ENCODE measurements at regions not wholly inside any gene's neighbourhood (a gene's known extent, or its start where the extent isn't known, plus 50 kb on each side); places are given as distances from the start of the nearest gene placed in this dataset.

DNA sequence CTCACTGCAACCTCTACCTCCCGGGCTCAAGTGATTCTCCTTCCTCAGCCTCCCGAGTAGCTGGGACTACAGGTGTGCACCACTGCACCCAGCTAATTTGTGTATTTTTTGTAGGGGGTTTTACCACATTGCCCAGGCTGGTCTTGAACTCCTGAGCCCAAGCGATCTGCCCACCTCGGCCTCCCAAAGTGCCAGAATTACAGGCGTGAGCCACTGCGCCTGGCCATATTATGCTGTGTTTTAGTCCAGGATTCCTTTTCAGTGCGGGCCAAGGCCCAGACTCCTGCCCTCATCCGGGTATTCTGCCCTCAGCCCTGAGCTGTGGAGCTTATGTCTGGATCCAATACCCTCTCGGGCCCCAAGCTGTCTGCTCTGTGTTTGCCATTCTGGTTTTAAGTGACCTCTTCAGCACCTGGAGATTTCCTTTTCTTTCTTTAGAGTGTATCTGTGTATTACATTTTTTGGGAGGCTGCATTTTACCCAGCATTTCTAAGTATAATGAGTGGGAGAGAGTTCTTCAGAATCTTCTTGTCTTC lies 114.9 kb downstream of the BUB3 start:
- in situ Hi-C loops (cut with HindIII; ENCODE audit: extremely low pct_ligation_motif_present, low pct_unique_long_range_greater_than_20kb) (no loop called here), intact Hi-C loops (cut with micrococcal nuclease; ENCODE audit: unreplicated experiment) (loop anchor here (5.0 kb wide), 1 partner anchor 132 kb away; the partner anchor contains the start of gene HMX3)
- Histone ChIP-seq H3K4me3 (replicated peaks in 1 of 3; ENCODE audit: insufficient read depth in 1 of 3, low read depth in 2 of 3, low read length in 3 of 3) (no peak overlapping the region), H3K79me2 (ENCODE audit: insufficient read depth, low read length) (no peaks in the 10 kb centered on the region), H3K27me3 (ENCODE audit: control insufficient read depth in 1 of 2, insufficient read depth in 2 of 2, low read length in 2 of 2) (peaks cover 0 to 4% of the 10 kb centered on the region in 2 experiments; a peak in 2 of 5 replicates), H3K36me3 (replicated peaks in 1 of 2; ENCODE audit: control insufficient read depth in 1 of 2, insufficient read depth in 2 of 2, low read length in 2 of 2) (no peaks in the 10 kb centered on the region), H4K20me1 (ENCODE audit: insufficient read depth, low read length) (no peaks in the 10 kb centered on the region), H3K4me2 (ENCODE audit: low read depth, low read length) (no peak overlapping the region), H2AFZ (ENCODE audit: low read length) (no peak overlapping the region), H3K9ac (ENCODE audit: insufficient read depth, low read depth, low read length) (no peak overlapping the region), H3K9me3 (ENCODE audit: low read length) (no peaks in the 10 kb centered on the region), H3K4me1 (ENCODE audit: insufficient read depth, low read length) (peaks cover 7% of the 10 kb centered on the region; the same call in 1 of the 2 replicates), H3K27ac (ENCODE audit: extremely low read length, insufficient read depth, low read length) (no peak overlapping the region)
- POLR2A ChIA-PET, result no interaction called here
- FAIRE-seq (no peak), ATAC-seq (no peak), DNase-seq (ENCODE audit: low spot score) (no peak)
- TF ChIP-seq ZNF564 (CRISPR knock-in tag; IDR thresholded peaks at IDR 0.05) (no peak), RARG (CRISPR knock-in tag; IDR thresholded peaks at IDR 0.05; ENCODE audit: low read depth) (no peak)
- TF ChIP-seq, protein P1, sequence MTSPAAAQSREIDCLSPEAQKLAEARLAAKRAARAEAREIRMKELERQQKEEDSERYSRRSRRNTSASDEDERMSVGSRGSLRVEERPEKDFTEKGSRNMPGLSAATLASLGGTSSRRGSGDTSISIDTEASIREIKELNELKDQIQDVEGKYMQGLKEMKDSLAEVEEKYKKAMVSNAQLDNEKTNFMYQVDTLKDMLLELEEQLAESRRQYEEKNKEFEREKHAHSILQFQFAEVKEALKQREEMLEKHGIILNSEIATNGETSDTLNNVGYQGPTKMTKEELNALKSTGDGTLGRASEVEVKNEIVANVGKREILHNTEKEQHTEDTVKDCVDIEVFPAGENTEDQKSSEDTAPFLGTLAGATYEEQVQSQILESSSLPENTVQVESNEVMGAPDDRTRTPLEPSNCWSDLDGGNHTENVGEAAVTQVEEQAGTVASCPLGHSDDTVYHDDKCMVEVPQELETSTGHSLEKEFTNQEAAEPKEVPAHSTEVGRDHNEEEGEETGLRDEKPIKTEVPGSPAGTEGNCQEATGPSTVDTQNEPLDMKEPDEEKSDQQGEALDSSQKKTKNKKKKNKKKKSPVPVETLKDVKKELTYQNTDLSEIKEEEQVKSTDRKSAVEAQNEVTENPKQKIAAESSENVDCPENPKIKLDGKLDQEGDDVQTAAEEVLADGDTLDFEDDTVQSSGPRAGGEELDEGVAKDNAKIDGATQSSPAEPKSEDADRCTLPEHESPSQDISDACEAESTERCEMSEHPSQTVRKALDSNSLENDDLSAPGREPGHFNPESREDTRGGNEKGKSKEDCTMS (CRISPR knock-in tag; conservative IDR thresholded peaks at IDR 0.05), result no peak
- CTCF ChIA-PET (ENCODE audit: low intra/inter-chr PET ratio, low total read pairs), result no interaction called here
- WGBS (ENCODE audit: low lambda C conversion rate), result 44% methylated on average over 6 of the region's 9 CpGs
- no TSS peak for BruUV-seq (replicated peaks)

DNA sequence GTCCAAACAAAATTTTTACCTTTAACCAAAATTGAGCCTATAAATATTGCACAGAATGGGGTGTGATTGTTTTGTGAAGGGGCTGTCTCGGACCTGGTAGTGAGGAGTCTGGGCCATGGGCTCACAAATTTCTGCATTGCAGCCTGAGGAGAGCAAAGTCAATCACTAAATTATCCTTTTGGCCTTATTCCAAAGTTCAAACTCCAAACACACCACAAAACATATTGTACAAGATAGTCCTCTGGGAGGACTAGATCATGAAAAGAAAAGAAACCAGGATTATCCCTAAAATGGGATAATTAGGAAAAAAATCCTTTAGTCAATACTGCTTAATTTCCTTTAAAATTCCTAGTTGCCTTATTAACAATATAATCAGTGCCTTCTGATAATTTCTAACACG lies 115.5 kb downstream of the BUB3 start:
- in situ Hi-C loops (cut with HindIII; ENCODE audit: extremely low pct_ligation_motif_present, low pct_unique_long_range_greater_than_20kb) (no loop called here), intact Hi-C loops (cut with micrococcal nuclease; ENCODE audit: unreplicated experiment) (loop anchor here (5.0 kb wide), 1 partner anchor 132 kb away; the partner anchor contains the start of gene HMX3)
- H3K36me3 ChIP-seq (replicated peaks in 1 of 2; ENCODE audit: control insufficient read depth in 1 of 2, insufficient read depth in 2 of 2, low read length in 2 of 2), result no peaks in the 10 kb centered on the region
- 5% methylated on average over 2 of the region's 2 CpGs for WGBS (ENCODE audit: low lambda C conversion rate)
- TF ChIP-seq ZNF296 (CRISPR knock-in tag; conservative IDR thresholded peaks at IDR 0.05) (no peak), ZNF343 (CRISPR knock-in tag; IDR thresholded peaks at IDR 0.05) (no peak), ZNF263 (CRISPR knock-in tag; IDR thresholded peaks at IDR 0.05) (peak; percentile 18; the same call in 1 of the 2 replicates)
- TF ChIP-seq, protein P2, sequence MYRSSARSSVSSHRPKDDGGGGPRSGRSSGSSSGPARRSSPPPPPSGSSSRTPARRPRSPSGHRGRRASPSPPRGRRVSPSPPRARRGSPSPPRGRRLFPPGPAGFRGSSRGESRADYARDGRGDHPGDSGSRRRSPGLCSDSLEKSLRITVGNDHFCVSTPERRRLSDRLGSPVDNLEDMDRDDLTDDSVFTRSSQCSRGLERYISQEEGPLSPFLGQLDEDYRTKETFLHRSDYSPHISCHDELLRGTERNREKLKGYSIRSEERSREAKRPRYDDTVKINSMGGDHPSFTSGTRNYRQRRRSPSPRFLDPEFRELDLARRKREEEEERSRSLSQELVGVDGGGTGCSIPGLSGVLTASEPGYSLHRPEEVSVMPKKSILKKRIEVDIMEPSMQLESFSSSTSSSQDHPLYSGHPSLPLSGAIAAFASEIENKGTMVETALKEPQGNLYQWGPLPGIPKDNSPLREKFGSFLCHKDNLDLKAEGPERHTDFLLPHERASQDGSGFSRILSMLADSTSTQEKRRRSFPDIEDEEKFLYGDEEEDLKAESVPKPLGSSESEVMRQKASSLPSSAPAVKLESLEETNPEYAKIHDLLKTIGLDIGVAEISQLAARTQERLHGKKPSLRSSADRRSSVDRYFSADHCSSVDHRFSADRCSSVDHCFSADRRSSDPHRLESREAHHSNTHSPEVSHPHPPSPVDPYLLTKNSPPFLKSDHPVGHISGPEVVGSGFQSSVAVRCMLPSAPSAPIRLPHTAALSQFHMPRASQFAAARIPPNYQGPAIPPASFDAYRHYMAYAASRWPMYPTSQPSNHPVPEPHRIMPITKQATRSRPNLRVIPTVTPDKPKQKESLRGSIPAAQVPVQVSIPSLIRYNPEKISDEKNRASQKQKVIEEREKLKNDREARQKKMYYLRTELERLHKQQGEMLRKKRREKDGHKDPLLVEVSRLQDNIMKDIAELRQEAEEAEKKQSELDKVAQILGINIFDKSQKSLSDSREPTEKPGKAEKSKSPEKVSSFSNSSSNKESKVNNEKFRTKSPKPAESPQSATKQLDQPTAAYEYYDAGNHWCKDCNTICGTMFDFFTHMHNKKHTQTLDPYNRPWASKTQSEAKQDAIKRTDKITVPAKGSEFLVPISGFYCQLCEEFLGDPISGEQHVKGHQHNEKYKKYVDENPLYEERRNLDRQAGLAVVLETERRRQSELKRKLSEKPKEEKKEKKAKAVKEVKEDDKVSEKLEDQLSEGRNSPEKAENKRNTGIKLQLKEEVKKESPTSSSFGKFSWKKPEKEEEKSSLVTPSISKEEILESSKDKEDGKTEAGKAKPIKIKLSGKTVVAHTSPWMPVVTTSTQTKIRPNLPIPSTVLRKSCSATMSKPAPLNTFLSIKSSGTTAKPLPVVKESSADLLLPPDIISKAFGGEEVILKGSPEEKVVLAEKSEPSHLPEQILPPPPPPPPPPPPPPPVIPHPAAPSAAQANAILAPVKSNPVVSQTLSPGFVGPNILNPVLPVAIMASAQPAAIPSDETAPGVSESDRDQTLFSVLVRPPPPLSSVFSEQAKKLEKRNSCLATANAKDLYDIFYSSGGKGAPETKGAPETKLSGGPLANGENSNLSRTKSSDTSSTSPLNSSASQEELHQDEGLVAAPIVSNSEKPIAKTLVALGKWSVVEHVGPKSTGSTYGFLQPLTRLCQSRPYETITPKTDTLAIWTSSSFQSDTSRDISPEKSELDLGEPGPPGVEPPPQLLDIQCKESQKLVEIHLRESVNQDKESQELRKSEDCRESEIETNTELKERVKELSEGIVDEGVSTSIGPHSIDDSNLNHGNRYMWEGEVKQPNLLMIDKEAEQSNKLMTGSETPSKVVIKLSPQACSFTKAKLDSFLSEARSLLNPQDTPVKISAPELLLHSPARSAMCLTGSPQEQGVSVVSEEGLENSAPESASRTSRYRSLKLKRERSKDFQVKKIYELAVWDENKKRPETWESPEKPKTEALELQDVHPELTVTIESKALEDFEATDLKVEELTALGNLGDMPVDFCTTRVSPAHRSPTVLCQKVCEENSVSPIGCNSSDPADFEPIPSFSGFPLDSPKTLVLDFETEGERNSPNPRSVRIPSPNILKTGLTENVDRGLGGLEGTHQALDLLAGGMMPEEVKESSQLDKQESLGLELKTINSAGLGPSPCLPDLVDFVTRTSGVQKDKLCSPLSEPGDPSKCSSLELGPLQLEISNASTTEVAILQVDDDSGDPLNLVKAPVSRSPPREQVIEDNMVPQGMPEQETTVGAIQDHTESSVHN (CRISPR knock-in tag; IDR thresholded peaks at IDR 0.05), result no peak
- no peak overlapping the region for H2AFZ ChIP-seq (ENCODE audit: low read length)
- no peak overlapping the region for H3K27ac ChIP-seq (ENCODE audit: extremely low read length, insufficient read depth, low read length)
- H3K4me3 ChIP-seq (replicated peaks in 1 of 3; ENCODE audit: insufficient read depth in 1 of 3, low read depth in 2 of 3, low read length in 3 of 3), result no peak overlapping the region
- CTCF ChIA-PET (ENCODE audit: low intra/inter-chr PET ratio, low total read pairs), result no interaction called here
- FAIRE-seq, result no peak
- no peaks in the 10 kb centered on the region for H4K20me1 ChIP-seq (ENCODE audit: insufficient read depth, low read length)
- no peak for ATAC-seq
- H3K4me1 ChIP-seq (ENCODE audit: insufficient read depth, low read length), result peaks cover 7% of the 10 kb centered on the region; the same call in 1 of the 2 replicates
- H3K4me2 ChIP-seq (ENCODE audit: low read depth, low read length), result no peak overlapping the region
- H3K9me3 ChIP-seq (ENCODE audit: low read length), result no peaks in the 10 kb centered on the region
- peaks cover 0 to 4% of the 10 kb centered on the region in 2 experiments; a peak in 2 of 5 replicates for H3K27me3 ChIP-seq (ENCODE audit: control insufficient read depth in 1 of 2, insufficient read depth in 2 of 2, low read length in 2 of 2)
- no TSS peak for BruUV-seq (replicated peaks)
- no peak for DNase-seq (ENCODE audit: low spot score)
- H3K9ac ChIP-seq (ENCODE audit: insufficient read depth, low read depth, low read length), result no peak overlapping the region
- POLR2A ChIA-PET, result no interaction called here
- no peaks in the 10 kb centered on the region for H3K79me2 ChIP-seq (ENCODE audit: insufficient read depth, low read length)

Measured in HepG2 (cell line).